ENCODE measurements at regions not wholly inside any gene's neighbourhood (a gene's known extent, or its start where the extent isn't known, plus 50 kb on each side); places are given as distances from the start of the nearest gene placed in this dataset.

DNA sequence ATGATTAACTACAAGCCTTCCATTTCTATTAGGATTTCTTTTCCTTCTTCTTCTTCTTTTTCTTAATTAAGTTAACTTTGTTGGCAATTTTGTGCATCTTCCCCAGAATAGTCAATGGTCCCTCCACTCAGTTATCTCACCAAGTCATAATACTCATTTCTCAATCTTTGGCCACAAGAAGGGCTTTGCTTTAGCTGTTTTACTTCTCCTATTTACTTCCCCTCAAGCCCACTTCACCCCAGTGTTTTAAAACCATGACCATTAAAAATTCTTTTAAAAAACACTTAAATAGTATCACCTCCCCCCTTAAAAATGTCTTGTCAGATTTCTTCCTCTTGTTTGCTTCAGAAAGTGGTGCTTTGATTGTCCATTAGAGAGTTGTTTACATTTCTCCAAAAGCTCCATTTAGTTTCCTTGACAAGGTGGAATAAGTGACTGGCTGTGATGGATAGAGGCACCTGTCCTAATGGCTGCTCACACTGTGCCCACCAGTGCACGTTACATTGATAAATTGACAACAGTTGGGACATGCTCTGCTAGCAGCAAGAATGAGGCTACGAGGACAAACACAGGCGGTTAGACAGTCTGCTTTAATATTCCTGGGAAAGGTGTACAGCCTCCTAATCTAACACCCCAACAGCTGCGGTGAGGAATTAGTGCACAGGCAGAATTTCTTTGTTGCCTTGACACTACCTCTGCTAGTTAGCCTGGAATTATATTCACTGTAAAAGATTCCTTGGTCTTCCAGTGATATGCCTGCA, 354.7 kb downstream of the LMO4 start:
- Histone ChIP-seq H2AFZ (ENCODE audit: low read length) (peak overlapping the region; percentile 93), H3K27me3 (ENCODE audit: control insufficient read depth, insufficient read depth, low read length) (no peaks in the 10 kb centered on the region), H3K9me3 (ENCODE audit: control insufficient read depth, insufficient read depth, low read depth, low read length) (no peaks in the 10 kb centered on the region), H4K20me1 (ENCODE audit: control insufficient read depth, extremely low read depth, insufficient read depth, low read length) (no peaks in the 10 kb centered on the region), H3K4me2 (ENCODE audit: extremely low read depth, insufficient read depth, low read length) (peak overlapping the region; percentile 88), H3K4me1 (ENCODE audit: control insufficient read depth, extremely low read depth, insufficient read depth, low read length) (peaks cover 5% of the 10 kb centered on the region), H3K27ac (ENCODE audit: insufficient read depth, low read length) (peak overlapping the region; percentile 58), H3K4me3 (replicated peaks in 1 of 4; ENCODE audit: control extremely low read depth in 1 of 4, insufficient read depth in 1 of 4, low read depth in 3 of 4, low read length in 4 of 4) (peak overlapping the region; percentile 52 to 76 (median 60)), H3K79me2 (ENCODE audit: control insufficient read depth, insufficient read depth, low read length) (no peaks in the 10 kb centered on the region), H3K36me3 (ENCODE audit: control insufficient read depth, insufficient read depth, low read length) (no peaks in the 10 kb centered on the region), H3K9ac (ENCODE audit: insufficient read depth, low read length) (no peak overlapping the region)
- DNase-seq (ENCODE audit: low read depth in 2 of 2): no peak
- TF ChIP-seq, protein P1, sequence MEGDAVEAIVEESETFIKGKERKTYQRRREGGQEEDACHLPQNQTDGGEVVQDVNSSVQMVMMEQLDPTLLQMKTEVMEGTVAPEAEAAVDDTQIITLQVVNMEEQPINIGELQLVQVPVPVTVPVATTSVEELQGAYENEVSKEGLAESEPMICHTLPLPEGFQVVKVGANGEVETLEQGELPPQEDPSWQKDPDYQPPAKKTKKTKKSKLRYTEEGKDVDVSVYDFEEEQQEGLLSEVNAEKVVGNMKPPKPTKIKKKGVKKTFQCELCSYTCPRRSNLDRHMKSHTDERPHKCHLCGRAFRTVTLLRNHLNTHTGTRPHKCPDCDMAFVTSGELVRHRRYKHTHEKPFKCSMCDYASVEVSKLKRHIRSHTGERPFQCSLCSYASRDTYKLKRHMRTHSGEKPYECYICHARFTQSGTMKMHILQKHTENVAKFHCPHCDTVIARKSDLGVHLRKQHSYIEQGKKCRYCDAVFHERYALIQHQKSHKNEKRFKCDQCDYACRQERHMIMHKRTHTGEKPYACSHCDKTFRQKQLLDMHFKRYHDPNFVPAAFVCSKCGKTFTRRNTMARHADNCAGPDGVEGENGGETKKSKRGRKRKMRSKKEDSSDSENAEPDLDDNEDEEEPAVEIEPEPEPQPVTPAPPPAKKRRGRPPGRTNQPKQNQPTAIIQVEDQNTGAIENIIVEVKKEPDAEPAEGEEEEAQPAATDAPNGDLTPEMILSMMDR (conservative IDR thresholded peaks at IDR 0.05 in 1 of 2, IDR thresholded peaks at IDR 0.05 in 1 of 2; ENCODE audit: low read depth in 1 of 2, low read length in 2 of 2): no peak
- no peak for TF ChIP-seq EZH2 (IDR thresholded peaks at IDR 0.05; ENCODE audit: low read length, missing control alignments)

DNA sequence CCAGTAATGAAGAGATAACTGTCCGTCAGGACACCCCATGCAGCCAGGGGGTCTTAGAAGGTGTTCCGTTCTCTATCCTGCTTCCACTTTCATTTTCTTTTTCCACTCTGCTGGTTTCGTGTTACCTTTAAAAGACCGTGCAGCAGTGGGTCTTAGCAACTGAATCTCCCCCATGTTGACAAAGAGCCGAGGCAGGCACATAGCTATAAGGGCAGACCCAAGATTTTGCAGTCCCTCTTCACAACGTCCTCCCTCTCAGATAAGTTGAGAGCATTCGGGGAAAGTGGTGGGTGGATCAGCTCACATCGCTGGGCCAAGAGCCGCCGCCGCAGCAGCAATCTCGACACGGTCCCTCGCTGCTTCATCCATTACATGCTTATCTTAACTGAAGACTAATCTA, 355.5 kb downstream of the LMO4 start:
- H3K9ac ChIP-seq (ENCODE audit: insufficient read depth, low read length): peak overlapping the region; percentile 9

GRCh38 chr1:87684713-87685205, 356.1 kb downstream of the LMO4 start:
- peak overlapping the region; percentile 58 for H3K27ac ChIP-seq (ENCODE audit: insufficient read depth, low read length)
- no peak overlapping the region for H3K9ac ChIP-seq (ENCODE audit: insufficient read depth, low read length)

More for the DNA sequence above, 355.5 kb downstream of the LMO4 start:
- H3K4me1 ChIP-seq (ENCODE audit: control insufficient read depth, extremely low read depth, insufficient read depth, low read length): peaks cover 5% of the 10 kb centered on the region
- peak overlapping the region; percentile 93 for H2AFZ ChIP-seq (ENCODE audit: low read length)
- peak overlapping the region; percentile 58 for H3K27ac ChIP-seq (ENCODE audit: insufficient read depth, low read length)
- no peaks in the 10 kb centered on the region for H3K27me3 ChIP-seq (ENCODE audit: control insufficient read depth, insufficient read depth, low read length)
- TF ChIP-seq, protein P1 (conservative IDR thresholded peaks at IDR 0.05 in 1 of 2, IDR thresholded peaks at IDR 0.05 in 1 of 2; ENCODE audit: low read depth in 1 of 2, low read length in 2 of 2): no peak
- no peak for TF ChIP-seq EZH2 (IDR thresholded peaks at IDR 0.05; ENCODE audit: low read length, missing control alignments)
- peak; percentile 51 to 67 for DNase-seq (ENCODE audit: low read depth in 2 of 2)
- H3K4me2 ChIP-seq (ENCODE audit: extremely low read depth, insufficient read depth, low read length): peak overlapping the region; percentile 88
- H3K4me3 ChIP-seq (replicated peaks in 1 of 4; ENCODE audit: control extremely low read depth in 1 of 4, insufficient read depth in 1 of 4, low read depth in 3 of 4, low read length in 4 of 4): peak overlapping the region; percentile 52 to 76 (median 60)
- no peaks in the 10 kb centered on the region for H3K79me2 ChIP-seq (ENCODE audit: control insufficient read depth, insufficient read depth, low read length)
- H3K9me3 ChIP-seq (ENCODE audit: control insufficient read depth, insufficient read depth, low read depth, low read length): no peaks in the 10 kb centered on the region
- H4K20me1 ChIP-seq (ENCODE audit: control insufficient read depth, extremely low read depth, insufficient read depth, low read length): no peaks in the 10 kb centered on the region
- no peaks in the 10 kb centered on the region for H3K36me3 ChIP-seq (ENCODE audit: control insufficient read depth, insufficient read depth, low read length)

More at GRCh38 chr1:87684713-87685205, 356.1 kb downstream of the LMO4 start:
- Histone ChIP-seq H2AFZ (ENCODE audit: low read length) (peak overlapping the region; percentile 93), H4K20me1 (ENCODE audit: control insufficient read depth, extremely low read depth, insufficient read depth, low read length) (no peaks in the 10 kb centered on the region), H3K4me3 (replicated peaks in 1 of 4; ENCODE audit: control extremely low read depth in 1 of 4, insufficient read depth in 1 of 4, low read depth in 3 of 4, low read length in 4 of 4) (peak overlapping the region; percentile 52 to 76 (median 60)), H3K9me3 (ENCODE audit: control insufficient read depth, insufficient read depth, low read depth, low read length) (no peaks in the 10 kb centered on the region), H3K4me1 (ENCODE audit: control insufficient read depth, extremely low read depth, insufficient read depth, low read length) (peaks cover 5% of the 10 kb centered on the region), H3K4me2 (ENCODE audit: extremely low read depth, insufficient read depth, low read length) (peak overlapping the region; percentile 88), H3K36me3 (ENCODE audit: control insufficient read depth, insufficient read depth, low read length) (no peaks in the 10 kb centered on the region), H3K79me2 (ENCODE audit: control insufficient read depth, insufficient read depth, low read length) (no peaks in the 10 kb centered on the region), H3K27me3 (ENCODE audit: control insufficient read depth, insufficient read depth, low read length) (no peaks in the 10 kb centered on the region)
- peak; percentile 74 to 79 for DNase-seq (ENCODE audit: low read depth in 2 of 2)
- TF ChIP-seq EZH2 (IDR thresholded peaks at IDR 0.05; ENCODE audit: low read length, missing control alignments): no peak
- TF ChIP-seq, protein P1 (conservative IDR thresholded peaks at IDR 0.05 in 1 of 2, IDR thresholded peaks at IDR 0.05 in 1 of 2; ENCODE audit: low read depth in 1 of 2, low read length in 2 of 2): no peak

Data from fibroblast of lung (primary cell).